ENCODE measurements at regions not wholly inside any gene's neighbourhood (a gene's known extent, or its start where the extent isn't known, plus 50 kb on each side); places are given as distances from the start of the nearest gene placed in this dataset.
"Not testable (repeated sequence)": the region's sequence is repeated elsewhere in the genome, so short reads cannot be mapped to it uniquely, and the experiment has no call there.

- Histone ChIP-seq H3K36me3 (replicated peaks; ENCODE audit: control insufficient read depth, insufficient read depth, low read length) (no peaks in the 10 kb centered on the region), H3K27me3 (ENCODE audit: control insufficient read depth, insufficient read depth, low read length) (no peaks in the 10 kb centered on the region), H3K4me3 (ENCODE audit: insufficient read depth, low read depth, low read length) (no peak overlapping the region)
- no peak for DNase-seq
Observed at GRCh38 chr18:42348722-42349121, 393.7 kb downstream of the PIK3C3 start.

GRCh38 chr18:42351455-42351854 is 396.4 kb downstream of the PIK3C3 start:
- no peak for DNase-seq
- H3K27me3 ChIP-seq (ENCODE audit: control insufficient read depth, insufficient read depth, low read length), result no peaks in the 10 kb centered on the region

GRCh38 chr18:42360716-42361115 is 405.7 kb downstream of the PIK3C3 start:
- Histone ChIP-seq H3K4me3 (ENCODE audit: insufficient read depth, low read depth, low read length) (no peak overlapping the region), H3K36me3 (replicated peaks; ENCODE audit: control insufficient read depth, insufficient read depth, low read length) (no peaks in the 10 kb centered on the region)
- DNase-seq, result no peak

More at GRCh38 chr18:42351455-42351854, 396.4 kb downstream of the PIK3C3 start:
- H3K4me3 ChIP-seq (ENCODE audit: insufficient read depth, low read depth, low read length), result no peak overlapping the region
- no peaks in the 10 kb centered on the region for H3K36me3 ChIP-seq (replicated peaks; ENCODE audit: control insufficient read depth, insufficient read depth, low read length)

GRCh38 chr18:42363446-42364441 is 408.7 kb downstream of the PIK3C3 start:
- Histone ChIP-seq H3K36me3 (replicated peaks; ENCODE audit: control insufficient read depth, insufficient read depth, low read length) (no peaks in the 10 kb centered on the region), H3K4me3 (ENCODE audit: insufficient read depth, low read depth, low read length) (no peak overlapping the region), H3K27me3 (ENCODE audit: control insufficient read depth, insufficient read depth, low read length) (no peaks in the 10 kb centered on the region)
- DNase-seq, result no peak

More at GRCh38 chr18:42360716-42361115, 405.7 kb downstream of the PIK3C3 start:
- H3K27me3 ChIP-seq (ENCODE audit: control insufficient read depth, insufficient read depth, low read length), result no peaks in the 10 kb centered on the region

- Histone ChIP-seq H3K27me3 (ENCODE audit: control insufficient read depth, insufficient read depth, low read length) (no peaks in the 10 kb centered on the region), H3K36me3 (replicated peaks; ENCODE audit: control insufficient read depth, insufficient read depth, low read length) (no peaks in the 10 kb centered on the region), H3K4me3 (ENCODE audit: insufficient read depth, low read depth, low read length) (no peak overlapping the region)
- DNase-seq, result no peak
Observed at GRCh38 chr18:42364766-42365165, 409.7 kb downstream of the PIK3C3 start.

GRCh38 chr18:42365591-42365990 is 410.6 kb downstream of the PIK3C3 start:
- no peaks in the 10 kb centered on the region for H3K27me3 ChIP-seq (ENCODE audit: control insufficient read depth, insufficient read depth, low read length)
- no peak for DNase-seq
- no peaks in the 10 kb centered on the region for H3K36me3 ChIP-seq (replicated peaks; ENCODE audit: control insufficient read depth, insufficient read depth, low read length)
- no peak overlapping the region for H3K4me3 ChIP-seq (ENCODE audit: insufficient read depth, low read depth, low read length)

- Histone ChIP-seq H3K4me3 (ENCODE audit: insufficient read depth, low read depth, low read length) (no peak overlapping the region), H3K36me3 (replicated peaks; ENCODE audit: control insufficient read depth, insufficient read depth, low read length) (no peaks in the 10 kb centered on the region), H3K27me3 (ENCODE audit: control insufficient read depth, insufficient read depth, low read length) (no peaks in the 10 kb centered on the region)
- DNase-seq, result no peak
Observed at GRCh38 chr18:42373584-42373983, 418.6 kb downstream of the PIK3C3 start.

- H3K36me3 ChIP-seq (replicated peaks; ENCODE audit: control insufficient read depth, insufficient read depth, low read length), result no peaks in the 10 kb centered on the region
- no peak overlapping the region for H3K4me3 ChIP-seq (ENCODE audit: insufficient read depth, low read depth, low read length)
- DNase-seq, result no peak
- no peaks in the 10 kb centered on the region for H3K27me3 ChIP-seq (ENCODE audit: control insufficient read depth, insufficient read depth, low read length)
Observed at GRCh38 chr18:42374961-42375360, 419.9 kb downstream of the PIK3C3 start.

GRCh38 chr18:42378854-42379253 is 423.8 kb downstream of the PIK3C3 start:
- not testable (repeated sequence) for H3K27me3 ChIP-seq (ENCODE audit: control insufficient read depth, insufficient read depth, low read length); H3K36me3 ChIP-seq (replicated peaks; ENCODE audit: control insufficient read depth, insufficient read depth, low read length); H3K4me3 ChIP-seq (ENCODE audit: insufficient read depth, low read depth, low read length); DNase-seq

- H3K36me3 ChIP-seq (replicated peaks; ENCODE audit: control insufficient read depth, insufficient read depth, low read length); H3K4me3 ChIP-seq (ENCODE audit: insufficient read depth, low read depth, low read length); DNase-seq; H3K27me3 ChIP-seq (ENCODE audit: control insufficient read depth, insufficient read depth, low read length): not testable (repeated sequence)
Observed at GRCh38 chr18:42381236-42381635, 426.2 kb downstream of the PIK3C3 start.

- no peaks in the 10 kb centered on the region for H3K36me3 ChIP-seq (replicated peaks; ENCODE audit: control insufficient read depth, insufficient read depth, low read length)
- no peak overlapping the region for H3K4me3 ChIP-seq (ENCODE audit: insufficient read depth, low read depth, low read length)
- H3K27me3 ChIP-seq (ENCODE audit: control insufficient read depth, insufficient read depth, low read length), result no peaks in the 10 kb centered on the region
- DNase-seq, result no peak
Observed at GRCh38 chr18:42392416-42392815, 437.4 kb downstream of the PIK3C3 start.

- DNase-seq, result no peak
- H3K27me3 ChIP-seq (ENCODE audit: control insufficient read depth, insufficient read depth, low read length), result no peaks in the 10 kb centered on the region
- no peaks in the 10 kb centered on the region for H3K36me3 ChIP-seq (replicated peaks; ENCODE audit: control insufficient read depth, insufficient read depth, low read length)
- no peak overlapping the region for H3K4me3 ChIP-seq (ENCODE audit: insufficient read depth, low read depth, low read length)
Observed at GRCh38 chr18:42392926-42393325, 437.9 kb downstream of the PIK3C3 start.

- Histone ChIP-seq H3K27me3 (ENCODE audit: control insufficient read depth, insufficient read depth, low read length) (no peaks in the 10 kb centered on the region), H3K36me3 (replicated peaks; ENCODE audit: control insufficient read depth, insufficient read depth, low read length) (no peaks in the 10 kb centered on the region), H3K4me3 (ENCODE audit: insufficient read depth, low read depth, low read length) (no peak overlapping the region)
- no peak for DNase-seq
Observed at GRCh38 chr18:42394238-42394637, 439.2 kb downstream of the PIK3C3 start.

GRCh38 chr18:42401131-42401673 is 446.2 kb downstream of the PIK3C3 start:
- Histone ChIP-seq H3K4me3 (ENCODE audit: insufficient read depth, low read depth, low read length) (no peak overlapping the region), H3K36me3 (replicated peaks; ENCODE audit: control insufficient read depth, insufficient read depth, low read length) (no peaks in the 10 kb centered on the region), H3K27me3 (ENCODE audit: control insufficient read depth, insufficient read depth, low read length) (no peaks in the 10 kb centered on the region)
- DNase-seq, result peak; percentile 17

- Histone ChIP-seq H3K4me3 (ENCODE audit: insufficient read depth, low read depth, low read length) (no peak overlapping the region), H3K27me3 (ENCODE audit: control insufficient read depth, insufficient read depth, low read length) (no peaks in the 10 kb centered on the region), H3K36me3 (replicated peaks; ENCODE audit: control insufficient read depth, insufficient read depth, low read length) (no peaks in the 10 kb centered on the region)
- DNase-seq, result no peak
Observed at GRCh38 chr18:42404151-42404550, 449.1 kb downstream of the PIK3C3 start.
